ENCODE measurements at regions not wholly inside any gene's neighbourhood (a gene's known extent, or its start where the extent isn't known, plus 50 kb on each side); places are given as distances from the start of the nearest gene placed in this dataset.

DNA sequence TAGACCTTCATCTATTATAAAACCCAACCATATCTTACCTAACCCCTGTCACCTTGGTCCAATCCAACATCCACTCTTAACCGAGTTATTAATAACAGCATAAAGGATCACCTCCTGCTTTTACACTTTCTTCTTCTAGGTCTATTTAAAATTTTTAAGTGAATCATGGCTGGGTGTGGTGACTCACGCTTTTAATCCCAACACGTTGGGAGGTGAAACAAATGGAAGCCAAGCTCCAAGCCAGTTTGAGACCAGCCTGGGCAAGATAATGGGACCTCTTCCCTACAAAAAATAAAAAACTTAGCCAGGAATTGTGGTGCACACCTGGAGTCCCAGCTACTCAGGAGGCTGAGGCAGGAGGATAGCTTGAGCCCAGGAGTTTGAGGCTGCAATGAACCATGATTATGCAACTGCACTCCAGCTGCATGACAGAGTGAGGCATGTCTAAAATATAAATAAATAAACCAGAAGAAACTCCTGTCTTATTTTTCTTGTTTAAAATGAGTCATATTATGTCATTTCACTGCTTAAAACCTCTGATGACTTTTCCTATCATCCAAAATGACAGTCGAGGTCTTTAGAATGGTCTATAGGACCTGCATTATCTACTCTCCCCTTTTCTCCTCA, 188.4 kb downstream of the GASK1B start:
- Histone ChIP-seq H3F3A (replicated peaks; ENCODE audit: low read depth) (no peaks in the 10 kb centered on the region), H3K79me2 (replicated peaks; ENCODE audit: insufficient read depth) (no peaks in the 10 kb centered on the region), H3K4me3 (no peak overlapping the region), H4K20me1 (replicated peaks; ENCODE audit: insufficient read depth) (no peaks in the 10 kb centered on the region), H3K9me2 (ENCODE audit: insufficient read depth) (0 out of 2 replicates have a peak, but pooled peaks cover 9% of the 10 kb centered on the region), H3K36me3 (ENCODE audit: insufficient read depth) (no peaks in the 10 kb centered on the region), H2AFZ (no peak overlapping the region), H3K27me3 (ENCODE audit: insufficient read depth) (no peaks in the 10 kb centered on the region), H3K27ac (ENCODE audit: low read depth) (no peak overlapping the region), H3K4me2 (no peak overlapping the region), H3K4me1 (ENCODE audit: insufficient read depth) (no peaks in the 10 kb centered on the region)
- DNase-seq (ENCODE audit: low spot score) (no peak), ATAC-seq (no peak)
- Mint-ChIP-seq H3K36me3 (ENCODE audit: low read depth) (no peaks in the 10 kb centered on the region), H3K9me3 (no peaks in the 10 kb centered on the region), H3K4me1 (peaks cover 7% of the 10 kb centered on the region), H3K27ac (no peak overlapping the region), H3K27me3 (ENCODE audit: insufficient read depth, low read depth, poor library complexity) (peaks cover 2% of the 10 kb centered on the region), H3K4me3 (no peak overlapping the region)
- no peak for TF ChIP-seq CREB1 (CRISPR knock-in tag; IDR thresholded peaks at IDR 0.05; ENCODE audit: low read depth)
- no peak for TF ChIP-seq ZNF331 (CRISPR knock-in tag; IDR thresholded peaks at IDR 0.05; ENCODE audit: low read depth)
- TF ChIP-seq JUNB (IDR thresholded peaks at IDR 0.05; ENCODE audit: unreplicated experiment) = no peak
- TF ChIP-seq EZH2 (IDR thresholded peaks at IDR 0.05; ENCODE audit: low read depth, unreplicated experiment) = no peak
- no peak for TF ChIP-seq ZNF114 (CRISPR knock-in tag; IDR thresholded peaks at IDR 0.05)
- TF ChIP-seq, protein P1, sequence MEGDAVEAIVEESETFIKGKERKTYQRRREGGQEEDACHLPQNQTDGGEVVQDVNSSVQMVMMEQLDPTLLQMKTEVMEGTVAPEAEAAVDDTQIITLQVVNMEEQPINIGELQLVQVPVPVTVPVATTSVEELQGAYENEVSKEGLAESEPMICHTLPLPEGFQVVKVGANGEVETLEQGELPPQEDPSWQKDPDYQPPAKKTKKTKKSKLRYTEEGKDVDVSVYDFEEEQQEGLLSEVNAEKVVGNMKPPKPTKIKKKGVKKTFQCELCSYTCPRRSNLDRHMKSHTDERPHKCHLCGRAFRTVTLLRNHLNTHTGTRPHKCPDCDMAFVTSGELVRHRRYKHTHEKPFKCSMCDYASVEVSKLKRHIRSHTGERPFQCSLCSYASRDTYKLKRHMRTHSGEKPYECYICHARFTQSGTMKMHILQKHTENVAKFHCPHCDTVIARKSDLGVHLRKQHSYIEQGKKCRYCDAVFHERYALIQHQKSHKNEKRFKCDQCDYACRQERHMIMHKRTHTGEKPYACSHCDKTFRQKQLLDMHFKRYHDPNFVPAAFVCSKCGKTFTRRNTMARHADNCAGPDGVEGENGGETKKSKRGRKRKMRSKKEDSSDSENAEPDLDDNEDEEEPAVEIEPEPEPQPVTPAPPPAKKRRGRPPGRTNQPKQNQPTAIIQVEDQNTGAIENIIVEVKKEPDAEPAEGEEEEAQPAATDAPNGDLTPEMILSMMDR (conservative IDR thresholded peaks at IDR 0.05; ENCODE audit: low read depth in 2 of 2) = no peak
- no peak for TF ChIP-seq STAT1 (IDR thresholded peaks at IDR 0.05; ENCODE audit: unreplicated experiment)
- no peak for TF ChIP-seq EZH2phosphoT487 (IDR thresholded peaks at IDR 0.05; ENCODE audit: unreplicated experiment)
- TF ChIP-seq REST (IDR thresholded peaks at IDR 0.05; ENCODE audit: unreplicated experiment) = no peak
- TF ChIP-seq ZNF462 (CRISPR knock-in tag; IDR thresholded peaks at IDR 0.05) = no peak
- TF ChIP-seq POLR2AphosphoS5 (IDR thresholded peaks at IDR 0.05; ENCODE audit: low read depth) = no peak
